Activated CD4-positive, alpha-beta T cell treated with anti-CD3 and anti-CD28 coated beads, Interleukin-2, amount 10 ng/mL, durations not matched to agents 24 days and 14 days (primary cell): ENCODE measurements at regions not wholly inside any gene's neighbourhood (a gene's known extent, or its start where the extent isn't known, plus 50 kb on each side); places are given as distances from the start of the nearest gene placed in this dataset.

Experiments
- DNase-seq: peaks from one replicate; pipeline ENCODE4 v3.0.0; 2022
- H3K27ac Mint-ChIP-seq: one replicate; pipeline ENCODE4 v1.8.0; 2022; ENCODE audit warnings: mild to moderate bottlenecking, mixed read lengths
- H3K27me3 Mint-ChIP-seq: one replicate; pipeline ENCODE4 v1.8.0; 2022; ENCODE audit warnings: mixed read lengths
- H3K36me3 Mint-ChIP-seq: one replicate; pipeline ENCODE4 v1.8.0; 2022; ENCODE audit warnings: low read depth, mild to moderate bottlenecking, mixed read lengths
- H3K4me1 Mint-ChIP-seq: one replicate; pipeline ENCODE4 v1.8.0; 2021; ENCODE audit warnings: mixed read lengths
- H3K4me3 Mint-ChIP-seq: one replicate; pipeline ENCODE4 v1.8.0; 2022; ENCODE audit warnings: mild to moderate bottlenecking, moderate library complexity, mixed read lengths
- H3K9me3 Mint-ChIP-seq: one replicate; pipeline ENCODE4 v1.8.0; 2021; ENCODE audit warnings: mixed read lengths
- intact Hi-C: fragments of 100-400 bp; cut with micrococcal nuclease; formaldehyde crosslinking; loops from one replicate; pipeline ENCODE4 v1.15.1; 2023

GRCh38 chr7:159239028-159239427, 94.4 kb upstream of the VIPR2 start:
- DNase-seq: no peak
- Mint-ChIP-seq H3K4me3 (no peak overlapping the region), H3K4me1 (no peaks in the 10 kb centered on the region), H3K27me3 (peaks cover 23% of the 10 kb centered on the region), H3K27ac (no peak overlapping the region), H3K9me3 (no peaks in the 10 kb centered on the region), H3K36me3 (no peaks in the 10 kb centered on the region)
- intact Hi-C loops: no loop called here

GRCh38 chr7:159238541-159238940, 93.9 kb upstream of the VIPR2 start:
- Mint-ChIP-seq H3K27me3 (peaks cover 22% of the 10 kb centered on the region), H3K9me3 (no peaks in the 10 kb centered on the region), H3K4me1 (no peaks in the 10 kb centered on the region), H3K27ac (no peak overlapping the region), H3K36me3 (no peaks in the 10 kb centered on the region), H3K4me3 (no peak overlapping the region)
- DNase-seq: no peak
- intact Hi-C loops: no loop called here

GRCh38 chr7:159237022-159237653, 92.5 kb upstream of the VIPR2 start:
- DNase-seq: no peak
- Mint-ChIP-seq H3K27me3 (peaks cover 20% of the 10 kb centered on the region), H3K9me3 (no peaks in the 10 kb centered on the region), H3K27ac (no peak overlapping the region), H3K4me3 (no peak overlapping the region), H3K36me3 (no peaks in the 10 kb centered on the region), H3K4me1 (no peaks in the 10 kb centered on the region)
- intact Hi-C loops: no loop called here

GRCh38 chr7:159231017-159231416, 86.3 kb upstream of the VIPR2 start:
- Mint-ChIP-seq H3K4me1 (no peaks in the 10 kb centered on the region), H3K27me3 (peaks cover 2% of the 10 kb centered on the region), H3K36me3 (no peaks in the 10 kb centered on the region), H3K9me3 (no peaks in the 10 kb centered on the region), H3K4me3 (no peak overlapping the region), H3K27ac (no peak overlapping the region)
- DNase-seq: peak; percentile 44
- intact Hi-C loops: no loop called here

GRCh38 chr7:159229683-159230475, 85.2 kb upstream of the VIPR2 start:
- Mint-ChIP-seq H3K4me1 (no peaks in the 10 kb centered on the region), H3K4me3 (no peak overlapping the region), H3K27ac (no peak overlapping the region), H3K27me3 (peaks cover 3% of the 10 kb centered on the region), H3K36me3 (no peaks in the 10 kb centered on the region), H3K9me3 (no peaks in the 10 kb centered on the region)
- no peak for DNase-seq
- intact Hi-C loops: no loop called here

GRCh38 chr7:159227433-159227832, 82.8 kb upstream of the VIPR2 start:
- H3K4me1 Mint-ChIP-seq: no peaks in the 10 kb centered on the region
- no peaks in the 10 kb centered on the region for H3K9me3 Mint-ChIP-seq
- DNase-seq: peak; percentile 35
- H3K4me3 Mint-ChIP-seq: no peak overlapping the region
- H3K27ac Mint-ChIP-seq: no peak overlapping the region
- intact Hi-C loops: no loop called here
- H3K36me3 Mint-ChIP-seq: no peaks in the 10 kb centered on the region
- peaks cover 8% of the 10 kb centered on the region for H3K27me3 Mint-ChIP-seq

GRCh38 chr7:159226011-159226702, 81.5 kb upstream of the VIPR2 start:
- peaks cover 10% of the 10 kb centered on the region for H3K27me3 Mint-ChIP-seq
- intact Hi-C loops: no loop called here
- H3K4me1 Mint-ChIP-seq: no peaks in the 10 kb centered on the region
- no peak overlapping the region for H3K27ac Mint-ChIP-seq
- H3K36me3 Mint-ChIP-seq: no peaks in the 10 kb centered on the region
- no peak overlapping the region for H3K4me3 Mint-ChIP-seq
- H3K9me3 Mint-ChIP-seq: no peaks in the 10 kb centered on the region
- peak; percentile 8 for DNase-seq

GRCh38 chr7:159218607-159219006, 73.9 kb upstream of the VIPR2 start:
- Mint-ChIP-seq H3K27me3 (peaks cover 12% of the 10 kb centered on the region), H3K4me3 (no peak overlapping the region), H3K9me3 (no peaks in the 10 kb centered on the region), H3K36me3 (no peaks in the 10 kb centered on the region), H3K4me1 (no peaks in the 10 kb centered on the region), H3K27ac (no peak overlapping the region)
- peak; percentile 44 for DNase-seq
- intact Hi-C loops: no loop called here

- peaks cover 12% of the 10 kb centered on the region for H3K27me3 Mint-ChIP-seq
- H3K4me3 Mint-ChIP-seq: no peak overlapping the region
- DNase-seq: no peak
- H3K9me3 Mint-ChIP-seq: no peaks in the 10 kb centered on the region
- H3K27ac Mint-ChIP-seq: no peak overlapping the region
- H3K36me3 Mint-ChIP-seq: no peaks in the 10 kb centered on the region
- intact Hi-C loops: no loop called here
- no peaks in the 10 kb centered on the region for H3K4me1 Mint-ChIP-seq
These were observed 73.5 kb upstream of the VIPR2 start for GRCh38 chr7:159218170-159218569.

- no peak overlapping the region for H3K27ac Mint-ChIP-seq
- H3K4me3 Mint-ChIP-seq: no peak overlapping the region
- no peaks in the 10 kb centered on the region for H3K9me3 Mint-ChIP-seq
- no peaks in the 10 kb centered on the region for H3K27me3 Mint-ChIP-seq
- no peaks in the 10 kb centered on the region for H3K4me1 Mint-ChIP-seq
- intact Hi-C loops: no loop called here
- DNase-seq: no peak
- H3K36me3 Mint-ChIP-seq: no peaks in the 10 kb centered on the region
These were observed 70.4 kb upstream of the VIPR2 start for GRCh38 chr7:159215076-159215475.

GRCh38 chr7:159213253-159213652, 68.6 kb upstream of the VIPR2 start:
- Mint-ChIP-seq H3K4me3 (no peak overlapping the region), H3K36me3 (no peaks in the 10 kb centered on the region), H3K9me3 (no peaks in the 10 kb centered on the region), H3K27me3 (no peaks in the 10 kb centered on the region), H3K27ac (no peak overlapping the region), H3K4me1 (no peaks in the 10 kb centered on the region)
- intact Hi-C loops: no loop called here
- peak; percentile 24 for DNase-seq

- DNase-seq: peak; percentile 37
- intact Hi-C loops: no loop called here
- Mint-ChIP-seq H3K4me1 (no peaks in the 10 kb centered on the region), H3K27me3 (no peaks in the 10 kb centered on the region), H3K9me3 (no peaks in the 10 kb centered on the region), H3K36me3 (no peaks in the 10 kb centered on the region), H3K4me3 (no peak overlapping the region), H3K27ac (no peak overlapping the region)
These were observed 67.6 kb upstream of the VIPR2 start for GRCh38 chr7:159212226-159212625.

- H3K36me3 Mint-ChIP-seq: no peaks in the 10 kb centered on the region
- H3K27ac Mint-ChIP-seq: no peak overlapping the region
- intact Hi-C loops: no loop called here
- DNase-seq: peak; percentile 43
- no peaks in the 10 kb centered on the region for H3K27me3 Mint-ChIP-seq
- no peak overlapping the region for H3K4me3 Mint-ChIP-seq
- H3K9me3 Mint-ChIP-seq: no peaks in the 10 kb centered on the region
- peaks cover 2% of the 10 kb centered on the region for H3K4me1 Mint-ChIP-seq
These were observed 67.0 kb upstream of the VIPR2 start for GRCh38 chr7:159211540-159212182.
